IMR-90 (cell line): ENCODE measurements at regions not wholly inside any gene's neighbourhood (a gene's known extent, or its start where the extent isn't known, plus 50 kb on each side); places are given as distances from the start of the nearest gene placed in this dataset.

Experiments
- ATAC-seq: fragments of 200-7000 bp; cut with Tn5 transposase; 2 replicates; pipeline ENCODE4 v1.9.1; 2020; ENCODE audit warnings: low read depth, mild to moderate bottlenecking, moderate library complexity
- BruUV-seq: library from RNA; stranded (reverse); fragments of 400-500 nt; replicated peaks from 2 replicates; lab custom pipeline; 2021; lab: Mats Ljungman, UMichigan
- CTCF ChIA-PET: fragments of 300-600 bp; formaldehyde crosslinking; extraction: SDS; loops from one replicate; lab custom pipeline; 2021; ENCODE audit warnings: antibody characterized with exemption; lab: Yijun Ruan, JAX
- POLR2A ChIA-PET: fragments of 300-600 bp; sonication (Branson Sonifier 250); formaldehyde crosslinking; loops from one replicate; lab custom pipeline; 2022; ENCODE audit warnings: antibody characterized with exemption; ENCODE audit not compliant: unreplicated experiment; lab: Charles Lee
- DNase-seq: peaks from one replicate; pipeline ENCODE4 v3.0.0; 2013
- H2AFZ ChIP-seq: replicated peaks from 2 replicates; pipeline ENCODE3; 2013; ENCODE audit warnings: low read length, mild to moderate bottlenecking; ENCODE audit not compliant: poor library complexity
- H2AK5ac ChIP-seq: 2 replicates; pipeline ENCODE4 v1.6.1; 2013; ENCODE audit warnings: low read depth, low read length, inconsistent platforms
- H2AK9ac ChIP-seq: replicated peaks from 2 replicates; pipeline ENCODE3; 2013; ENCODE audit warnings: mild to moderate bottlenecking, low read depth, low read length, moderate library complexity; ENCODE audit not compliant: poor library complexity
- H2BK120ac ChIP-seq: 2 replicates; pipeline ENCODE4 v1.6.1; 2013; ENCODE audit warnings: low read depth, low read length, inconsistent platforms
- H2BK15ac ChIP-seq: 3 replicates; pipeline ENCODE4 v1.6.1; 2013; ENCODE audit warnings: low read depth, low read length, inconsistent platforms
- H2BK20ac ChIP-seq: 2 replicates; pipeline ENCODE4 v1.6.1; 2013; ENCODE audit warnings: low read depth, mild to moderate bottlenecking, inconsistent platforms, low read length, moderate library complexity
- H2BK5ac ChIP-seq: 2 replicates; pipeline ENCODE4 v1.6.1; 2013; ENCODE audit warnings: mild to moderate bottlenecking, low read depth, low read length, inconsistent platforms; ENCODE audit not compliant: poor library complexity, severe bottlenecking
- H3K14ac ChIP-seq: replicated peaks from 2 replicates; pipeline ENCODE4 v1.6.1; 2013; ENCODE audit warnings: low read depth, low read length, inconsistent platforms
- H3K18ac ChIP-seq: 2 replicates; pipeline ENCODE4 v1.6.1; 2013; ENCODE audit warnings: low read depth, low read length, control low read depth
- H3K23ac ChIP-seq: 2 replicates; pipeline ENCODE4 v1.6.1; 2013; ENCODE audit warnings: low read depth, low read length, inconsistent platforms
- H3K27ac ChIP-seq: 2 replicates; pipeline ENCODE4 v1.5.1; 2013; ENCODE audit warnings: mild to moderate bottlenecking, control low read depth, low read length; ENCODE audit not compliant: insufficient read depth
- H3K27me3 ChIP-seq: 2 replicates; pipeline ENCODE4 v1.6.1; 2013; ENCODE audit warnings: low read length; ENCODE audit not compliant: control insufficient read depth, insufficient read depth
- H3K36me3 ChIP-seq: 2 replicates; pipeline ENCODE4 v1.6.1; 2013; ENCODE audit warnings: low read length, mixed read lengths; ENCODE audit not compliant: control insufficient read depth, insufficient read depth
- H3K4ac ChIP-seq: 2 replicates; pipeline ENCODE4 v1.6.1; 2013; ENCODE audit warnings: low read depth, low read length, inconsistent platforms
- H3K4me1 ChIP-seq: 2 replicates; pipeline ENCODE4 v1.6.1; 2013; ENCODE audit warnings: low read length, mixed read lengths; ENCODE audit not compliant: control insufficient read depth, insufficient read depth
- H3K4me2 ChIP-seq: 2 replicates; pipeline ENCODE4 v1.6.1; 2013; ENCODE audit warnings: low read depth, mild to moderate bottlenecking, control low read depth, low read length, moderate library complexity
- H3K4me3 ChIP-seq: 2 replicates; pipeline ENCODE4 v1.5.1; 2013; ENCODE audit warnings: low read depth, mild to moderate bottlenecking, control low read depth, low read length, moderate library complexity; ENCODE audit not compliant: insufficient read depth
- H3K56ac ChIP-seq: 2 replicates; pipeline ENCODE4 v1.6.1; 2013; ENCODE audit warnings: low read length, inconsistent platforms; ENCODE audit not compliant: insufficient read depth; ENCODE audit errors: extremely low read depth
- H3K79me1 ChIP-seq, 2 experiments: 2 replicates each; pipeline ENCODE4 v1.6.1; 2013; ENCODE audit warnings: low read length in 2 of 2, inconsistent platforms in 1 of 2, low read depth in 1 of 2
- H3K9ac ChIP-seq: 2 replicates; pipeline ENCODE4 v1.6.1; 2013; ENCODE audit warnings: low read depth, low read length, control low read depth
- H3K9me1 ChIP-seq: 2 replicates; pipeline ENCODE4 v1.6.1; 2013; ENCODE audit warnings: low read length, inconsistent platforms; ENCODE audit not compliant: insufficient read depth
- H3K9me3 ChIP-seq: 2 replicates; pipeline ENCODE4 v1.6.1; 2013; ENCODE audit warnings: low read length; ENCODE audit not compliant: control insufficient read depth, insufficient read depth
- H4K20me1 ChIP-seq: 2 replicates; pipeline ENCODE4 v1.6.1; 2013; ENCODE audit warnings: low read length, inconsistent platforms; ENCODE audit not compliant: insufficient read depth
- H4K5ac ChIP-seq: 2 replicates; pipeline ENCODE4 v1.6.1; 2013; ENCODE audit warnings: mild to moderate bottlenecking, low read depth, low read length, control low read depth
- H4K8ac ChIP-seq, 2 experiments: 2 replicates each; pipeline ENCODE4 v1.6.1; 2013; ENCODE audit warnings: low read depth in 2 of 2, low read length in 2 of 2, control low read depth in 1 of 2, inconsistent platforms in 1 of 2
- H4K91ac ChIP-seq: 2 replicates; pipeline ENCODE4 v1.6.1; 2013; ENCODE audit warnings: low read depth, low read length, inconsistent platforms; ENCODE audit not compliant: insufficient read depth
- CEBPB ChIP-seq: IDR thresholded peaks from 2 replicates; pipeline ENCODE4 v1.6.1; 2012; ENCODE audit warnings: low read depth, low read length, improper control_type of control experiment
- ELK1 ChIP-seq: fragments of 150-350 bp; IDR thresholded peaks from 2 replicates; pipeline ENCODE4 v1.6.1; 2016; ENCODE audit warnings: low read depth, mild to moderate bottlenecking, low read length, moderate library complexity, borderline replicate concordance
- MXI1 ChIP-seq: IDR thresholded peaks from 2 replicates; pipeline ENCODE4 v1.6.1; 2012; ENCODE audit warnings: low read depth, mild to moderate bottlenecking, low read length, moderate library complexity, borderline replicate concordance
- NFE2L2 ChIP-seq: fragments of 150-350 bp; IDR thresholded peaks from 2 replicates; pipeline ENCODE4 v1.6.1; 2016; ENCODE audit warnings: low read depth, mild to moderate bottlenecking, low read length
- WGBS, 2 experiments: methylation state at CpG; one replicate each; pipeline versions ENCODE4 v1.1.5 to v1.1.7; 2013; ENCODE audit warnings: missing lambda C conversion rate in 2 of 2; ENCODE audit not compliant: insufficient read length in 1 of 2; ENCODE audit errors: extremely low coverage in 2 of 2; 5-methylcytosine and 5-hydroxymethylcytosine counted together
- dilution Hi-C: fragments of 300-500 bp; cut with HindIII; formaldehyde crosslinking; loops from one replicate; pipeline ENCODE4 v1.14.3; 2018; ENCODE audit warnings: low sequenced_read_pairs; ENCODE audit not compliant: unreplicated experiment
- in situ Hi-C: fragments of 300-500 bp; cut with MboI; formaldehyde crosslinking; loops from 3 replicates; pipeline ENCODE4 v1.14.3; 2019; ENCODE audit warnings: low sequenced_read_pairs, inconsistent platforms, mixed read lengths
- intact Hi-C: fragments of 100-400 bp; cut with micrococcal nuclease; formaldehyde crosslinking; loops from 2 replicates; pipeline ENCODE4 v1.10.0; 2022

GRCh38 chr10:118516716-118517115 is 78.7 kb downstream of the PRLHR start:
- H4K91ac ChIP-seq: no peak overlapping the region
- H3K14ac ChIP-seq: no peak overlapping the region
- H2AK9ac ChIP-seq: no peak overlapping the region
- H2AFZ ChIP-seq: no peak overlapping the region
- H3K4me2 ChIP-seq: no peak overlapping the region
- in situ Hi-C loops (no loop called here), intact Hi-C loops (no loop called here), dilution Hi-C loops (no loop called here)
- no peak overlapping the region for H2BK15ac ChIP-seq
- no TSS peak for BruUV-seq
- no peak overlapping the region for H2AK5ac ChIP-seq
- H3K23ac ChIP-seq: no peak overlapping the region
- H3K4me1 ChIP-seq: no peaks in the 10 kb centered on the region
- no peaks in the 10 kb centered on the region for H3K36me3 ChIP-seq
- H4K5ac ChIP-seq: no peak overlapping the region
- no peak for ATAC-seq
- H3K9ac ChIP-seq: no peak overlapping the region
- no peak overlapping the region for H3K56ac ChIP-seq
- no peak overlapping the region for H3K4ac ChIP-seq
- no peak overlapping the region for H3K4me3 ChIP-seq
- H4K20me1 ChIP-seq: no peaks in the 10 kb centered on the region
- H3K27ac ChIP-seq: no peak overlapping the region
- H2BK120ac ChIP-seq: no peak overlapping the region
- CTCF ChIA-PET: no interaction called here
- no peak for DNase-seq
- no peak overlapping the region for H3K18ac ChIP-seq
- WGBS, 2 experiments: no CpG with 5 or more reads among the region's 4 CpGs
- H3K9me1 ChIP-seq: no peaks in the 10 kb centered on the region
- H3K27me3 ChIP-seq: no peaks in the 10 kb centered on the region
- TF ChIP-seq NFE2L2 (no peak), CEBPB (no peak), MXI1 (no peak), ELK1 (no peak)
- POLR2A ChIA-PET: no interaction called here
- H3K9me3 ChIP-seq: no peaks in the 10 kb centered on the region
- no peak overlapping the region for H2BK5ac ChIP-seq
- no peak overlapping the region for H2BK20ac ChIP-seq
- no peaks in the 10 kb centered on the region for H3K79me1 ChIP-seq
- H4K8ac ChIP-seq: no peak overlapping the region
